ENCODE measurements at regions not wholly inside any gene's neighbourhood (a gene's known extent, or its start where the extent isn't known, plus 50 kb on each side); places are given as distances from the start of the nearest gene placed in this dataset.

DNA sequence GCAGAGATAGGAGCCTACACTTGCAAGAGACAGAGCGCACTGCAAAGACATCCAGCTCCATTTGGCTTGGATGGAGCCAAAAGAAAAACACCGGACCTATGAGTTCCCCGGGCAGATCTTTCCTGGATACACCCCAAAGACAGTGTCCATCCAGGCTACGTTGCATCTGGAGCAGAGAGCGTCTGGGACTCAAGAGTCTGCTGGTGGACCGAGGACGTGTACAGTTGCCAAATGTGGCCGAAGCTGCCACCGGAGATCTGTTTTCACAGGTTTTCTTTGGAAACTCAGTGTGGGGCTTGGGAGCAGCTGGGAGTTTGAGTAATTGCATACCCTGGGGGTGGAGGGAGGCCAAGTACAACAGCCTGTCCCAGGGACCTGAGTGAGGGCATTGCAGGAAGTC is 192.3 kb upstream of the OSR1 start:
- no peak for DNase-seq (ENCODE audit: low read depth)

- DNase-seq (ENCODE audit: low read depth) = no peak
Measured at GRCh38 chr2:19549821-19550220, 191.4 kb upstream of the OSR1 start.

GRCh38 chr2:19548116-19548515 is 189.7 kb upstream of the OSR1 start:
- DNase-seq (ENCODE audit: low read depth) = no peak

DNA sequence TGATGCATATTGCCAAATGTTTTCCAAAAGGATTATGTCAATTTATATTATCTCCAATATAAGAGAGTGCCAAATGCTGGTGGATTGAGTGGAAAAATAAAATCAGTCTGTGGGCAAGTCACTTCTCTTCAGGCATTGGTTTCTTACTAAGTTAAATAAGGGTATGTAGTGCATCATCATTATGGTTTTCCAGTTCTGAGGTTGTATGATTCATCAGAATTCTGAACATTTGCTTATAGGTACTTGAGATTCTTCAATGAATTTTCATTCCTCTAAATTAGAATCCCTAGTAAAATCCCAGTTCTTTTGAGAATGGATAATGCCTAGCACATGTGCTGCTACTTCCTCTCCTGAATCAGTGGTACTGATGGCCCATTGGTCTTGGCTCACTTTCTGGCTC is 188.9 kb upstream of the OSR1 start:
- no peak for DNase-seq (ENCODE audit: low read depth)

GRCh38 chr2:19545507-19545906 is 187.1 kb upstream of the OSR1 start:
- DNase-seq (ENCODE audit: low read depth) = no peak

GRCh38 chr2:19543663-19544383 is 185.4 kb upstream of the OSR1 start:
- DNase-seq (ENCODE audit: low read depth) = no peak

DNA sequence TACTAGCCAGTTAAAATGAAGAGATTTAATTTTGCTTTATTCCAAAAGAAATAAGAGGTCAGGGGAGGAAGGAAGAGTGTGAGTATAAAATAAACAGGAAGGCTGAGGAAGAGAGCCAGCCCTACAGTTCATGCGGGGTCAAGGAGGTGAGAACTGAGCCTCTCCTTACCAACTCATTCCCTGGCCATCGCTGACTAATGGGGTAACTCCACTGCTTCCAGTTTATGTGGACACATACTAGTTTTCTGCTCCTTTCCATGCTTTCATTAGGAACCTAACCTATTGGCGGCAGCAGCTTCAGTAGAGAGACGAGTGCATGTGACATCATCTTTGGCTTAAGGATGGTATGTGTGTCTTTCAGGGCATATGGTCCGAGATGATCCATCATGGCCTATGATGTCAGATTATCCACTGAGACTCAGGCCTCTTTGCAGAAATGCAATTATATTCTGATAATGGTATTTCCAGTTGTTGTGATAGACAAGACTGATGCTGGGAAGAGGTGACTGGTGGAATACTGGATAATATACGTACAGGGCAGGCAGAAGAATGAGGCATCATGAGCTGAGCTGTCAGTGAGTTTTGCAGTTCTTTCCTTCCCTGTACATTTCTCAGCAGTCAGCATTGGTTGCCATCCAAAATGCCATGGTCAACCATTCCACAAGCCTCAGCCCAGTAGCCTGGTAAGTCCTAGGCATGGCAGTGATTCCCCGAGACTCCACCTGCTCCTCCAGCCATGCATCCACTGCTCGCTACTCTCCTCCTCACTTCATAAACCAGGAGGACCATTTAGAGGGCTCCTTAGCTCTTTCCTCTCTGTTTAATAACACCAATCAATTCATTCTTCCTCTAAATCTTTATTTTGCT is 184.6 kb upstream of the OSR1 start:
- no peak for DNase-seq (ENCODE audit: low read depth)

GRCh38 chr2:19541884-19542283 is 183.5 kb upstream of the OSR1 start:
- DNase-seq (ENCODE audit: low read depth) = no peak

GRCh38 chr2:19540739-19541525 is 182.5 kb upstream of the OSR1 start:
- peak; percentile 50 for DNase-seq (ENCODE audit: low read depth)

DNA sequence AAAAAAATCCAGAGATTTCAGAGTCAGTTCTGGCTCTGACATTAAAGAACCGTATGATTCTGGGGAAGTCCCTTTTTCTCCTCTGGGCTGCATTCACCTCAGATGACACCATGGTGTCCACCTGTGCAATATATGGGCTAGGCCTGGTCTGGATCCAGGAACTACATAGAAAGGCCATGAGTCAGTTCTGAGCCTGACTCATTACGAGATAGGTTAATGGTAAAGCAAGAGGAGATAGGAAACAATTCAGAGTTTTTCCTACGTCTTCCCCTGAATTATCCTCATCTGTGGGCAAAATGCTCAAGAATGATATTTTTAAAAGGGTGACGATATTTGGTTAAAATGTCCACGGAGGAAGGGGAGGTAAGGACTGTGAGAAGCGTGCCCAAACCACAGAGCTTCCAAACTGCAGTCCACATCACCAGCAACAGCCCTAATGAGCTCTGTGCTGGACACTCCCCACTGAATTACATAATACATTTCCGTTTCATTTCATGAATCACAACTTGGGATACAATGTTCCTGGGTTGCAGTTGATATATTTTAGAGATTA is 180.1 kb upstream of the OSR1 start:
- DNase-seq (ENCODE audit: low read depth) = peak; percentile 91

DNA sequence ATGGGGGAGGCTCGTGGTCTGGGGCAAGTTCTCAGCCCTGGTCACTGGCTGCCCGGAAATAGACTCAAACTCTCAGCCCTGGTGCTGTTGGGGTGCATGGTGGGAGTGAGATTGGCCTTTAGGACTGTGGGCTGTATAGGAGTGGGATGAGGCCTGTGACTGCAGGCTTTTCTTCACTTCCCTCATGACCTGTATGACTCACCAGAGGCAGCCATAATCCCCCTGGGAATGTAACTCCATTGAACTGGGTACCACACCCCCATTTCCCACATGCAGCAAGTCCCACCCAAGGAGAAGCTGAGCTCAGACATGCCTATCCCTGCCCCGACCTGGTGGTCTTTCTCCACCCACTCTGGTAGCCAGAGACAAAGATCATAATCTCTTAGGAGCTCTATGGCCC is 177.7 kb upstream of the OSR1 start:
- peak; percentile 35 for DNase-seq (ENCODE audit: low read depth)

DNA sequence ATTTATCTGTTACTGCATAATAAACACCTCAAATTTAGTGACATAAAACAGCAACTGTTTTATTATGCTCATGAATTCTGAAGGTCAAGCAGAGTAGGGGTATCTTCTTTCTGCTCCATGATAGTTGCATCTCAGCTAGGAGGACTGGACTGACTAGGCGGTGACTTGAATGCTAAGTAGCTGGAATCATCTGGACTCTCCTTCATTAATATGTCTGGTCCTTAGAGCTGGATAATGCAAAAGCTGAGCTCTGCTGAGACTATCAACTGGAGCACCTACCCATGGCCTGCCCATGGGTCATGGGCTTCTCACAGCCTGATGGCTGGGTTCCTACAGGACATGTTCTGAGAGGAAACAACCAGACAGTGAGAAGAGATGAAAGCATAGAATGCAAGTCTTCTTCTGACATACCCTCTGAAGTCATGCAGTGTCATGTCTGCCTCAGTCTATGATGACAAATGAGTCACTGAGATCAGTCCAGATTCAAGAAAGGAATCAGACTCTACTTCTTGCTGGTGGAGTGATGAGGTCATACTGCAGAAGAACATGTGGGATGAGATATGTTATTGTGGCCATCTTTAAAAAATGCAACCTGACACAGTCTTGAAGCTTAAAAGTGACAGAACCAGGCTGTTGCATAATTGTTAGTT is 174.2 kb upstream of the OSR1 start:
- no peak for DNase-seq (ENCODE audit: low read depth)

DNA sequence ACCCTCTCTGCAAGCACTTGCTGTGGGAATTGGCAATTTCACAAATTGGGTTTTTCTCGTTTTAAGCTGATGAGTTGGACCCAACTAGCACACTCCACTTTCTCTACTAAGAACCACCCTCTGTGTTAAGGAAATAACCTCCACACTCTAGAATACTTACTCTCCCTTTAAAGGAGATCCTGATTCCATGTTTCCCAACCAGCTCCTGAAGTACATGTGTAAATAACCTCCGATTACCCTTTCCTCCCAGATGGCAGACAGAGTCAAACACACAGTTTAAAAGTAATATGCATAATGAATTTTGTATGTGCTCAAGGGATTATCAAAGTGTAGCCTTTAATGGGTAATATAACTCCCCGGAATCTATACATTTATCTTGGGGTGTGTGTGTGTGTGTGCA is 171.3 kb upstream of the OSR1 start:
- no peak for DNase-seq (ENCODE audit: low read depth)

- no peak for DNase-seq (ENCODE audit: low read depth)
Measured at GRCh38 chr2:19527771-19528170, 169.3 kb upstream of the OSR1 start.

GRCh38 chr2:19525313-19525712 is 166.9 kb upstream of the OSR1 start:
- DNase-seq (ENCODE audit: low read depth) = no peak

DNA sequence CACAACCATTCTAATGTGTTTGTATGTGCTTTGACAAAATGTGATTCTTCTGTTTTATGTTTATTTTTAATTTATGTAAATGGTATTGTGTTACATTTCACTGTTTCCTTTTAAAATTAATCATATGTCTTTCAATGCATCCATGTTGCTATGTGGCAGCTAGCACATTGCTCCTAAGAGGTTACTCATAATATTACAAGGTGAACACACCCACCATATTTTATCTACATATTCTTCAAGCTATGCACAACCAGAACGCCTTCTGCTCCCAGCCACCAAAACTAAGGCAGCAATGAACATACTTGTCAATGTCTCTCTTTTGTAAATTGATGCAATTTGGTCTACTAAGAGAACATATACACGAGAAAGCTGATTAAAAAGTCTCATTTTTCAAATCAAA is 160.6 kb upstream of the OSR1 start:
- DNase-seq (ENCODE audit: low read depth) = no peak

GRCh38 chr2:19507137-19507536 is 148.7 kb upstream of the OSR1 start:
- DNase-seq (ENCODE audit: low read depth) = no peak

DNA sequence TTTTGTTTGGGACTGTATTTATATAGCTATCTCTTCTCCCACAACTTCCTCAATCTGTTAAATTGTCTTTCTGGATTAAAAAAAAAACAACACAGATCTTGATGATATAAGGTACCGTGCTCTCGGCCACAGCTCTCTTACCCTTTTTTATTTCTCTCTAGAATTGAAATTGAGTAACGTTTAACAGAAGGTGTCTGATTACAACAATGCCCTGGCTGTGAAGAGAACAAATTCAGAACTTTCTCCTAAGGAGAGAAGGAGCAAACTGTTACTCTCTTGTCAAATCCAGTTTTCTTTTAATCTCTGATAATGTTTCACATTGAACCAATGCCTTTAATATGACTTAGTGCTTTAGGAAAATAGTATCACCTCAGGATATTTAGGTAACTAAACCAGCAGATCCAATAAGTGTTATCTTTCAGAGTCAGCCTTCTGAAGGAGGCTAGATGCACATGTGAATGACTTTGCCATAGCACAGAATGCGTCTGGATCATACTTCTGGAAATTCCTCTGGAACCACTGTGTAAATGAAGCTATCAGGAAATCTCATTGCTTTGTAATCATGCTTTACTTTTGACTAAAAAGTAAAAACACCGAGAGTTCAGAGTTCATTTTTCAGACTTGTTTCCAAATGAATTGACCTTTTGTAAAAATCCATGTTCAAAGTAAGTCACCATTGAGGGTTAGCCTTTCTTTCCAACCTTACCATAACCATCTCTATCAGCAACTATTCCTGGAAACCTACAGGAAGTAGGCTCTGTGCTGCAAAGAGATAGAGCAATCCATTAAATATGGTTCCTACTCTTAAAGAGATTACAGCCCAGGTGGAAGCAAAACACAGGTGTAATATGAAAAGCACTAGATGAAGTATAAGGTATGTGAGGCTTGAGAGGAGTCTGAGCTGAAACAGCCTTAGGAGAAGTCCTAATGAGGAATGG is 147.0 kb upstream of the OSR1 start:
- DNase-seq (ENCODE audit: low read depth) = no peak

- DNase-seq (ENCODE audit: low read depth) = no peak
Measured at GRCh38 chr2:19504400-19505198, 146.2 kb upstream of the OSR1 start.

- DNase-seq (ENCODE audit: low read depth) = no peak
Measured at GRCh38 chr2:19503915-19504314, 145.5 kb upstream of the OSR1 start.
